ENCODE measurements at regions not wholly inside any gene's neighbourhood (a gene's known extent, or its start where the extent isn't known, plus 50 kb on each side); places are given as distances from the start of the nearest gene placed in this dataset.

- ATAC-seq (ENCODE audit: insufficient number of reproducible peaks, low FRiP score, low read depth) (no peak), DNase-seq (ENCODE audit: low spot score) (no peak)
- Histone ChIP-seq H3K4me1 (ENCODE audit: control insufficient read depth in 1 of 2, low read depth in 2 of 2) (no peaks in the 10 kb centered on the region), H3K9me3 (peaks cover 3% of the 10 kb centered on the region), H3K27me3 (replicated peaks; ENCODE audit: insufficient read depth) (no peaks in the 10 kb centered on the region), H3K4me3 (no peak overlapping the region), H3K27ac (no peak overlapping the region), H3K36me3 (no peaks in the 10 kb centered on the region)
- no peak for TF ChIP-seq CTCF (IDR thresholded peaks at IDR 0.05)
These were observed 59.8 kb upstream of the NTRK2 start for GRCh38 chr9:84609779-84610178.

- TF ChIP-seq CTCF (IDR thresholded peaks at IDR 0.05): no peak
- ATAC-seq (ENCODE audit: insufficient number of reproducible peaks, low FRiP score, low read depth): no peak
- H3K27me3 ChIP-seq (replicated peaks; ENCODE audit: insufficient read depth): no peaks in the 10 kb centered on the region
These were observed 56.1 kb upstream of the NTRK2 start for GRCh38 chr9:84613431-84613830.

GRCh38 chr9:84615544-84615943 lies 54.0 kb upstream of the NTRK2 start:
- peaks cover 3% of the 10 kb centered on the region for H3K9me3 ChIP-seq
- no peak for TF ChIP-seq CTCF (IDR thresholded peaks at IDR 0.05)
- H3K27ac ChIP-seq: no peak overlapping the region
- DNase-seq (ENCODE audit: low spot score): no peak
- H3K4me3 ChIP-seq: no peak overlapping the region
- ATAC-seq (ENCODE audit: insufficient number of reproducible peaks, low FRiP score, low read depth): no peak
- no peaks in the 10 kb centered on the region for H3K36me3 ChIP-seq
- H3K4me1 ChIP-seq (ENCODE audit: control insufficient read depth in 1 of 2, low read depth in 2 of 2): no peaks in the 10 kb centered on the region
- no peaks in the 10 kb centered on the region for H3K27me3 ChIP-seq (replicated peaks; ENCODE audit: insufficient read depth)

More at GRCh38 chr9:84613431-84613830, 56.1 kb upstream of the NTRK2 start:
- no peak overlapping the region for H3K27ac ChIP-seq
- no peak overlapping the region for H3K4me3 ChIP-seq
- H3K4me1 ChIP-seq (ENCODE audit: control insufficient read depth in 1 of 2, low read depth in 2 of 2): no peaks in the 10 kb centered on the region
- DNase-seq (ENCODE audit: low spot score): no peak
- peaks cover 3% of the 10 kb centered on the region for H3K9me3 ChIP-seq
- no peaks in the 10 kb centered on the region for H3K36me3 ChIP-seq

GRCh38 chr9:84617411-84618029 lies 52.0 kb upstream of the NTRK2 start:
- Histone ChIP-seq H3K9me3 (no peaks in the 10 kb centered on the region), H3K36me3 (no peaks in the 10 kb centered on the region), H3K4me3 (no peak overlapping the region), H3K27ac (no peak overlapping the region), H3K27me3 (replicated peaks; ENCODE audit: insufficient read depth) (no peaks in the 10 kb centered on the region), H3K4me1 (ENCODE audit: control insufficient read depth in 1 of 2, low read depth in 2 of 2) (no peaks in the 10 kb centered on the region)
- TF ChIP-seq CTCF (IDR thresholded peaks at IDR 0.05): no peak
- no peak for DNase-seq (ENCODE audit: low spot score)
- no peak for ATAC-seq (ENCODE audit: insufficient number of reproducible peaks, low FRiP score, low read depth)
